GM12878 (cell line): ENCODE measurements at regions not wholly inside any gene's neighbourhood (a gene's known extent, or its start where the extent isn't known, plus 50 kb on each side); places are given as distances from the start of the nearest gene placed in this dataset.

Experiments used
- ATAC-seq: fragments of 200-7000 bp; cut with Tn5 transposase; 3 replicates; pipeline ENCODE4 v1.9.1; 2020; ENCODE audit warnings: mild to moderate bottlenecking, moderate library complexity
- BruUV-seq: library from RNA; stranded (reverse); fragments of 400-500 nt; replicated peaks from 2 replicates; lab custom pipeline; 2021; lab: Mats Ljungman, UMichigan
- CTCF ChIA-PET: fragments of 300-600 bp; sonication (Branson Sonifier 250); formaldehyde crosslinking; extraction: SDS; loops from one replicate; lab custom pipeline; 2021; ENCODE audit warnings: inconsistent platforms; lab: Yijun Ruan, JAX
- POLR2A ChIA-PET: fragments of 350-600 bp; formaldehyde crosslinking; extraction: SDS; loops from one replicate; lab custom pipeline; 2021; ENCODE audit warnings: inconsistent platforms; lab: Charles Lee
- RAD21 ChIA-PET: fragments of 300-600 bp; sonication (Branson Sonifier 250); formaldehyde crosslinking; loops from one replicate; lab custom pipeline; 2023; ENCODE audit warnings: antibody characterized with exemption; ENCODE audit not compliant: unreplicated experiment; lab: Charles Lee
- SMC1A ChIA-PET: fragments of 300-600 bp; sonication (Branson Sonifier 250); formaldehyde crosslinking; loops from one replicate; lab custom pipeline; 2023; ENCODE audit not compliant: unreplicated experiment, uncharacterized antibody; lab: Charles Lee
- DNase-seq: peaks from one replicate; pipeline ENCODE4 v3.0.0-alpha.2; 2011; ENCODE audit warnings: low read depth, low spot score
- FAIRE-seq: peaks from 3 replicates; lab custom pipeline; 2011; peaks lifted over from hg19 to GRCh38; lab: Jason Lieb, UNC
- H2AFZ ChIP-seq: 2 replicates; pipeline ENCODE4 v1.6.0; 2011; ENCODE audit warnings: low read depth, low read length, control low read depth; ENCODE audit not compliant: control insufficient read depth
- H3K27ac ChIP-seq: 2 replicates; pipeline ENCODE4 v1.5.1; 2011; ENCODE audit warnings: control low read depth; ENCODE audit not compliant: control insufficient read depth, insufficient read depth
- H3K27me3 ChIP-seq, 2 experiments: replicated peaks in 1 of 2; 2 replicates each; pipeline versions ENCODE4 v1.6.0 to v1.6.1; 2011; ENCODE audit warnings: low read length in 1 of 2; ENCODE audit not compliant: control insufficient read depth in 2 of 2, insufficient read depth in 2 of 2
- H3K36me3 ChIP-seq, 2 experiments: 2 replicates each; pipeline ENCODE4 v1.5.1; 2011; ENCODE audit warnings: low read length in 1 of 2; ENCODE audit not compliant: control insufficient read depth in 2 of 2, insufficient read depth in 2 of 2
- H3K4me1 ChIP-seq: 2 replicates; pipeline ENCODE4 v1.6.1; 2011; ENCODE audit warnings: mild to moderate bottlenecking, low read length, moderate library complexity, mixed read lengths; ENCODE audit not compliant: control insufficient read depth, insufficient read depth
- H3K4me2 ChIP-seq: 2 replicates; pipeline ENCODE4 v1.6.0; 2011; ENCODE audit warnings: control low read depth; ENCODE audit not compliant: control insufficient read depth, insufficient read depth
- H3K4me3 ChIP-seq: fragments of 200-600 bp; sonication (generic); 2 replicates; pipeline ENCODE4 v1.5.1; 2016
- H3K79me2 ChIP-seq: 2 replicates; pipeline ENCODE4 v1.6.0; 2011; ENCODE audit warnings: low read length; ENCODE audit not compliant: control insufficient read depth, insufficient read depth
- H3K9ac ChIP-seq: 2 replicates; pipeline ENCODE4 v1.8.0; 2011; ENCODE audit warnings: low read length, control low read depth, mixed read lengths; ENCODE audit not compliant: control insufficient read depth, insufficient read depth
- H3K9me3 ChIP-seq: replicated peaks from 3 replicates; pipeline ENCODE4 v1.5.1; 2011; ENCODE audit warnings: mild to moderate bottlenecking, low read length; ENCODE audit not compliant: control insufficient read depth, insufficient read depth
- H4K20me1 ChIP-seq: 2 replicates; pipeline ENCODE4 v1.6.0; 2011; ENCODE audit not compliant: control insufficient read depth, insufficient read depth
- CBFB ChIP-seq: IDR thresholded peaks from 2 replicates; pipeline ENCODE4 v1.6.1; 2016; ENCODE audit warnings: antibody characterized with exemption, low read depth
- CBX5 ChIP-seq: sonication (generic); IDR thresholded peaks from 2 replicates; pipeline ENCODE4 v1.6.1; 2016; ENCODE audit warnings: low read depth, moderate library complexity, mild to moderate bottlenecking, inconsistent platforms
- EED ChIP-seq: sonication (generic); IDR thresholded peaks from 2 replicates; pipeline ENCODE4 v1.6.1; 2016; ENCODE audit warnings: antibody characterized with exemption, low read depth
- ELK1 ChIP-seq: IDR thresholded peaks from 2 replicates; pipeline ENCODE4 v1.6.1; 2012; ENCODE audit warnings: low read depth, low read length, improper control_type of control experiment
- EP300 ChIP-seq, 2 experiments: fragments of 150-350 bp in 1 of 2; IDR thresholded peaks; 2 replicates each; pipeline ENCODE4 v1.6.1; 2011 to 2012; ENCODE audit warnings: low read depth in 2 of 2, low read length in 2 of 2, borderline replicate concordance in 1 of 2, improper control_type of control experiment in 1 of 2, inconsistent platforms in 1 of 2; ENCODE audit not compliant: control insufficient read depth in 1 of 2
- ESRRA ChIP-seq: IDR thresholded peaks from 2 replicates; pipeline ENCODE4 v1.6.1; 2012; ENCODE audit warnings: mild to moderate bottlenecking, low read length, improper control_type of control experiment
- HDAC6 ChIP-seq: fragments of 200-600 bp; sonication (generic); IDR thresholded peaks from one replicate; pipeline ENCODE4 v1.8.0; 2017; ENCODE audit warnings: antibody characterized with exemption; ENCODE audit not compliant: unreplicated experiment
- JUNB ChIP-seq: IDR thresholded peaks from 2 replicates; pipeline ENCODE4 v1.6.1; 2016; ENCODE audit warnings: antibody characterized with exemption, mild to moderate bottlenecking
- MAX ChIP-seq: IDR thresholded peaks from 2 replicates; pipeline ENCODE4 v1.6.1; 2012; ENCODE audit warnings: low read depth, low read length, improper control_type of control experiment
- NBN ChIP-seq: fragments of 450-650 bp; IDR thresholded peaks from 2 replicates; pipeline ENCODE4 v1.6.1; 2016
- POLR2AphosphoS2 ChIP-seq: IDR thresholded peaks from 2 replicates; pipeline ENCODE4 v1.6.1; 2011; ENCODE audit warnings: low read depth, mild to moderate bottlenecking, low read length, improper control_type of control experiment, moderate library complexity
- RAD21 ChIP-seq: IDR thresholded peaks from 2 replicates; pipeline ENCODE4 v1.6.1; 2011; ENCODE audit warnings: mild to moderate bottlenecking, low read depth, low read length, moderate library complexity; ENCODE audit not compliant: insufficient read depth
- RAD51 ChIP-seq: fragments of 450-650 bp; IDR thresholded peaks from 2 replicates; pipeline ENCODE4 v1.6.1; 2016; ENCODE audit warnings: moderate library complexity, mild to moderate bottlenecking, inconsistent platforms
- RUNX3 ChIP-seq: IDR thresholded peaks from 2 replicates; pipeline ENCODE4 v1.6.1; 2012; ENCODE audit warnings: low read length, inconsistent platforms
- SMAD5 ChIP-seq: IDR thresholded peaks from 2 replicates; pipeline ENCODE4 v1.6.1; 2016; ENCODE audit warnings: antibody characterized with exemption, low read depth
- SMARCA5 ChIP-seq: fragments of 450-650 bp; IDR thresholded peaks from 2 replicates; pipeline ENCODE4 v1.6.1; 2017; ENCODE audit warnings: mild to moderate bottlenecking
- SUZ12 ChIP-seq: fragments of 200-600 bp; sonication (generic); IDR thresholded peaks from one replicate; pipeline ENCODE4 v1.6.1; 2018; ENCODE audit warnings: antibody characterized with exemption, mild to moderate bottlenecking; ENCODE audit not compliant: unreplicated experiment
- ZBTB33 ChIP-seq: fragments of 450-650 bp; IDR thresholded peaks from 2 replicates; pipeline ENCODE4 v1.6.1; 2017; ENCODE audit warnings: mild to moderate bottlenecking
- WGBS: methylation state at CpG from one replicate; pipeline ENCODE4 v1.1.6; 2016; ENCODE audit warnings: low lambda C conversion rate; ENCODE audit not compliant: insufficient replicate concordance, insufficient coverage; ENCODE audit errors: missing lambda C conversion rate; 5-methylcytosine and 5-hydroxymethylcytosine counted together
- in situ Hi-C: fragments of 300-500 bp; cut with MboI; formaldehyde crosslinking; loops from 9 replicates; pipeline ENCODE4 v1.14.3; 2018; ENCODE audit warnings: mixed read lengths
- intact Hi-C: fragments of 100-400 bp; cut with micrococcal nuclease; formaldehyde crosslinking; loops from one replicate; pipeline ENCODE4 v1.14.2; 2022; ENCODE audit not compliant: unreplicated experiment
- TF ChIP-seq, protein P1 (sequence below), 3 experiments: IDR thresholded peaks in 2 of 3; conservative IDR thresholded peaks in 1 of 3; 2 replicates each; pipeline ENCODE4 v1.5.1; 2011; ENCODE audit warnings: low read depth in 3 of 3, low read length in 3 of 3, mild to moderate bottlenecking in 3 of 3, control low read depth in 2 of 3, moderate library complexity in 2 of 3, inconsistent platforms in 1 of 3, mixed read lengths in 1 of 3; ENCODE audit not compliant: control insufficient read depth in 2 of 3, insufficient read depth in 1 of 3; ENCODE audit errors: extremely low read depth in 1 of 3

DNA sequence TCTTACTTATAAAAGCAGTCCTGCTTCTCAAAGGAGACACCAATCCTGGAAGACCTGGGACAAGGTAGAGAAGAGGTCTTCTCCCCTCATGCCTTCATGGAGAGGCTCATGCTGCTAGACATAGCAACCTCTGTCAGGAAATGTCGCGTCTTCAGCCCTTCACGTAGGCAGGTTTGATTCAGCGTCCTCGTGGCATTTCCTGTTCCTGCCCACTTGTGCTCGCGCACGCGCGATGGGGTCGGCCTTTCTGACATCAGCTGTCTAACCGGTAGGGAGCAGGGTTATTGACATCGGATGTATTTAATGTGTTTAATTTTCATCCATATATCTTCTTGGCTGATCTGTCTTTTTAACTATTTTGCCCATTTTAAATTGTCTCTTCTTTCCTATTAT lies 292.4 kb downstream of the THBS2 start (continued):
- TF ChIP-seq, protein P1, sequence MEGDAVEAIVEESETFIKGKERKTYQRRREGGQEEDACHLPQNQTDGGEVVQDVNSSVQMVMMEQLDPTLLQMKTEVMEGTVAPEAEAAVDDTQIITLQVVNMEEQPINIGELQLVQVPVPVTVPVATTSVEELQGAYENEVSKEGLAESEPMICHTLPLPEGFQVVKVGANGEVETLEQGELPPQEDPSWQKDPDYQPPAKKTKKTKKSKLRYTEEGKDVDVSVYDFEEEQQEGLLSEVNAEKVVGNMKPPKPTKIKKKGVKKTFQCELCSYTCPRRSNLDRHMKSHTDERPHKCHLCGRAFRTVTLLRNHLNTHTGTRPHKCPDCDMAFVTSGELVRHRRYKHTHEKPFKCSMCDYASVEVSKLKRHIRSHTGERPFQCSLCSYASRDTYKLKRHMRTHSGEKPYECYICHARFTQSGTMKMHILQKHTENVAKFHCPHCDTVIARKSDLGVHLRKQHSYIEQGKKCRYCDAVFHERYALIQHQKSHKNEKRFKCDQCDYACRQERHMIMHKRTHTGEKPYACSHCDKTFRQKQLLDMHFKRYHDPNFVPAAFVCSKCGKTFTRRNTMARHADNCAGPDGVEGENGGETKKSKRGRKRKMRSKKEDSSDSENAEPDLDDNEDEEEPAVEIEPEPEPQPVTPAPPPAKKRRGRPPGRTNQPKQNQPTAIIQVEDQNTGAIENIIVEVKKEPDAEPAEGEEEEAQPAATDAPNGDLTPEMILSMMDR (IDR thresholded peaks at IDR 0.05 in 2 of 3, conservative IDR thresholded peaks at IDR 0.05 in 1 of 3; ENCODE audit: control insufficient read depth in 2 of 3, extremely low read depth in 1 of 3, insufficient read depth in 1 of 3, low read depth in 3 of 3, low read length in 3 of 3), result no peak
- TF ChIP-seq CBFB (no peak), EP300 (IDR thresholded peaks at IDR 0.05; ENCODE audit: borderline replicate concordance in 1 of 2, control insufficient read depth in 1 of 2, low read depth in 2 of 2, low read length in 2 of 2) (no peak), EED (no peak), RUNX3 (no peak), ELK1 (no peak)

GRCh38 chr6:168960551-168961263 lies 292.9 kb downstream of the THBS2 start:
- ATAC-seq, result no peak
- no peaks in the 10 kb centered on the region for H3K36me3 ChIP-seq
- no peaks in the 10 kb centered on the region for H4K20me1 ChIP-seq
- no peak overlapping the region for H3K9ac ChIP-seq
- no peak overlapping the region for H2AFZ ChIP-seq
- H3K27ac ChIP-seq, result no peak overlapping the region
- H3K79me2 ChIP-seq, result no peaks in the 10 kb centered on the region
- ChIA-PET POLR2A (no interaction called here), CTCF (no interaction called here), RAD21 (no interaction called here), SMC1A (no interaction called here)
- DNase-seq, result no peak
- no peak overlapping the region for H3K4me3 ChIP-seq
- H3K4me2 ChIP-seq, result no peak overlapping the region
- intact Hi-C loops (no loop called here), in situ Hi-C loops (no loop called here)
- WGBS, result 20% methylated on average over 11 of the region's 11 CpGs
- H3K27me3 ChIP-seq, result no peaks in the 10 kb centered on the region
- no peaks in the 10 kb centered on the region for H3K4me1 ChIP-seq
- FAIRE-seq, result no peak
- BruUV-seq, result no TSS peak
- no peaks in the 10 kb centered on the region for H3K9me3 ChIP-seq
- TF ChIP-seq ZBTB33 (no peak), SMARCA5 (no peak), SMAD5 (no peak), MAX (no peak), JUNB (no peak), RAD21 (no peak), CBX5 (no peak), HDAC6 (no peak), ESRRA (no peak), SUZ12 (no peak), POLR2AphosphoS2 (no peak), RAD51 (no peak), NBN (no peak)
